HepG2 (cell line): ENCODE measurements at regions not wholly inside any gene's neighbourhood (a gene's known extent, or its start where the extent isn't known, plus 50 kb on each side); places are given as distances from the start of the nearest gene placed in this dataset.

Experiments used
- ATAC-seq: fragments of 200-7000 bp; cut with Tn5 transposase; 3 replicates; pipeline ENCODE4 v1.9.1; 2020; ENCODE audit warnings: mild to moderate bottlenecking, moderate library complexity
- BruUV-seq: library from RNA; stranded (reverse); fragments of 400-500 nt; replicated peaks from 2 replicates; lab custom pipeline; 2021; lab: Mats Ljungman, UMichigan
- CTCF ChIA-PET: fragments of 300-600 bp; formaldehyde crosslinking; extraction: SDS; loops from one replicate; lab custom pipeline; 2021; ENCODE audit warnings: low total read pairs, inconsistent platforms, low intra/inter-chr PET ratio; lab: Yijun Ruan, JAX
- POLR2A ChIA-PET: fragments of 350-600 bp; sonication (Branson Sonifier 250); formaldehyde crosslinking; loops from one replicate; lab custom pipeline; 2020; ENCODE audit warnings: antibody characterized with exemption, inconsistent platforms; lab: Yijun Ruan, JAX
- DNase-seq: peaks from one replicate; pipeline ENCODE4 v3.0.0-alpha.2; 2015; ENCODE audit warnings: low spot score
- FAIRE-seq: peaks from 3 replicates; lab custom pipeline; 2011; peaks lifted over from hg19 to GRCh38; lab: Jason Lieb, UNC
- H2AFZ ChIP-seq: one replicate; pipeline ENCODE4 v1.6.1; 2011; ENCODE audit warnings: low read length, inconsistent platforms
- H3K27ac ChIP-seq: fragments of 300-600 bp; 3 replicates; pipeline ENCODE4 v1.8.0; 2011; ENCODE audit warnings: mixed run types, mild to moderate bottlenecking, mixed read lengths, low read length, inconsistent platforms; ENCODE audit not compliant: insufficient read depth; ENCODE audit errors: extremely low read length
- H3K27me3 ChIP-seq, 2 experiments: fragments of 200-600 bp in 1 of 2; 2 replicates in 1 of 2; 3 replicates in 1 of 2; pipeline versions ENCODE4 v1.6.0 to v1.8.0; 2011; ENCODE audit warnings: low read length in 2 of 2, mild to moderate bottlenecking in 2 of 2, moderate library complexity in 2 of 2, inconsistent platforms in 1 of 2; ENCODE audit not compliant: insufficient read depth in 2 of 2, control insufficient read depth in 1 of 2
- H3K36me3 ChIP-seq, 2 experiments: fragments of 200-600 bp in 1 of 2; replicated peaks in 1 of 2; 2 replicates in 1 of 2; 3 replicates in 1 of 2; pipeline versions ENCODE4 v1.5.1 to v1.8.0; 2011; ENCODE audit warnings: low read length in 2 of 2, inconsistent platforms in 1 of 2; ENCODE audit not compliant: insufficient read depth in 2 of 2, control insufficient read depth in 1 of 2
- H3K4me1 ChIP-seq: 2 replicates; pipeline ENCODE4 v1.5.1; 2012; ENCODE audit warnings: low read length, inconsistent platforms; ENCODE audit not compliant: insufficient read depth
- H3K4me2 ChIP-seq: 2 replicates; pipeline ENCODE4 v1.6.0; 2011; ENCODE audit warnings: low read depth, low read length, inconsistent platforms
- H3K4me3 ChIP-seq, 3 experiments: fragments of 200-600 bp in 1 of 3; sonication (generic), shearing (Covaris generic) in 1 of 3; replicated peaks in 1 of 3; 2 replicates each; pipeline ENCODE4 v1.5.1; 2011 to 2016; ENCODE audit warnings: low read length in 3 of 3, inconsistent platforms in 2 of 3, low read depth in 2 of 3, mild to moderate bottlenecking in 2 of 3, control low read depth in 1 of 3, mixed read lengths in 1 of 3; ENCODE audit not compliant: insufficient read depth in 1 of 3
- H3K79me2 ChIP-seq: one replicate; pipeline ENCODE4 v1.6.1; 2011; ENCODE audit warnings: low read length, inconsistent platforms; ENCODE audit not compliant: insufficient read depth
- H3K9ac ChIP-seq: 2 replicates; pipeline ENCODE4 v1.6.0; 2011; ENCODE audit warnings: mild to moderate bottlenecking, low read depth, low read length, inconsistent platforms; ENCODE audit not compliant: insufficient read depth
- H3K9me3 ChIP-seq: 2 replicates; pipeline ENCODE4 v1.5.1; 2012; ENCODE audit warnings: mild to moderate bottlenecking, low read length
- H4K20me1 ChIP-seq: 2 replicates; pipeline ENCODE4 v1.6.0; 2011; ENCODE audit warnings: inconsistent platforms, mild to moderate bottlenecking, low read length, moderate library complexity; ENCODE audit not compliant: insufficient read depth
- AFF4 ChIP-seq: sonication (generic); formaldehyde crosslinking; IDR thresholded peaks from 2 replicates; pipeline ENCODE4 v1.4.0; 2020; ENCODE audit warnings: missing genetic modification reagents
- ATF4 ChIP-seq, 2 experiments: fragments of 450-650 bp in 1 of 2; sonication (generic) in 1 of 2; formaldehyde crosslinking; IDR thresholded peaks; 2 replicates each; pipeline versions ENCODE4 v1.5.0 to v1.8.0; 2020 to 2022; ENCODE audit warnings: mild to moderate bottlenecking in 1 of 2, missing genetic modification reagents in 1 of 2
- EEA1 ChIP-seq: sonication (generic); formaldehyde crosslinking; IDR thresholded peaks from 2 replicates; pipeline ENCODE4 v1.5.1; 2020; ENCODE audit warnings: mild to moderate bottlenecking, missing genetic modification reagents, borderline replicate concordance
- FOXA1 ChIP-seq, 2 experiments: fragments of 450-650 bp in 1 of 2; sonication (generic) in 1 of 2; formaldehyde crosslinking in 1 of 2; IDR thresholded peaks; 2 replicates each; pipeline versions ENCODE4 v1.4.0 to v1.6.1; 2016 to 2020; ENCODE audit warnings: missing genetic modification reagents in 1 of 2
- IKZF1 ChIP-seq: fragments of 450-650 bp; IDR thresholded peaks from 2 replicates; pipeline ENCODE4 v1.7.1; 2016
- KAT2B ChIP-seq: fragments of 150-350 bp; IDR thresholded peaks from 2 replicates; pipeline ENCODE4 v1.6.1; 2014; ENCODE audit warnings: low read depth, low read length, borderline replicate concordance
- THAP7 ChIP-seq: sonication (generic); formaldehyde crosslinking; IDR thresholded peaks from 2 replicates; pipeline ENCODE4 v1.8.1; 2023; ENCODE audit warnings: mild to moderate bottlenecking, missing genetic modification reagents
- ZBTB7B ChIP-seq: sonication (generic); formaldehyde crosslinking; IDR thresholded peaks from 2 replicates; pipeline ENCODE4 v1.4.0; 2020; ENCODE audit warnings: missing genetic modification reagents
- ZNF383 ChIP-seq: sonication (generic); formaldehyde crosslinking; IDR thresholded peaks from 2 replicates; pipeline ENCODE4 v1.4.0; 2020; ENCODE audit warnings: missing genetic modification reagents, mild to moderate bottlenecking, borderline replicate concordance
- ZNF446 ChIP-seq: sonication (generic); formaldehyde crosslinking; IDR thresholded peaks from 2 replicates; pipeline ENCODE4 v1.5.0; 2020; ENCODE audit warnings: mild to moderate bottlenecking, missing genetic modification reagents
- ZNF451 ChIP-seq: sonication (generic); formaldehyde crosslinking; IDR thresholded peaks from 2 replicates; pipeline ENCODE4 v1.5.0; 2020; ENCODE audit warnings: mild to moderate bottlenecking, missing genetic modification reagents
- ZNF468 ChIP-seq: sonication (generic); formaldehyde crosslinking; IDR thresholded peaks from 2 replicates; pipeline ENCODE4 v1.8.0; 2022; ENCODE audit warnings: mild to moderate bottlenecking, moderate library complexity, missing genetic modification reagents
- ZNF562 ChIP-seq: sonication (generic); formaldehyde crosslinking; IDR thresholded peaks from 2 replicates; pipeline ENCODE4 v1.8.0; 2022; ENCODE audit warnings: missing genetic modification reagents, borderline replicate concordance
- ZNF672 ChIP-seq: sonication (generic); formaldehyde crosslinking; IDR thresholded peaks from 2 replicates; pipeline ENCODE4 v1.8.1; 2022; ENCODE audit warnings: missing genetic modification reagents
- ZNF816 ChIP-seq: sonication (generic); formaldehyde crosslinking; IDR thresholded peaks from 2 replicates; pipeline ENCODE4 v1.8.0; 2022; ENCODE audit warnings: missing genetic modification reagents, mild to moderate bottlenecking, borderline replicate concordance
- ZNF83 ChIP-seq: sonication (generic); formaldehyde crosslinking; IDR thresholded peaks from 2 replicates; pipeline ENCODE4 v1.4.0; 2020; ENCODE audit warnings: missing genetic modification reagents, mild to moderate bottlenecking, borderline replicate concordance
- ZSCAN21 ChIP-seq: sonication (generic); formaldehyde crosslinking; IDR thresholded peaks from 2 replicates; pipeline ENCODE4 v1.8.0; 2022; ENCODE audit warnings: mild to moderate bottlenecking, missing genetic modification reagents, moderate library complexity, borderline replicate concordance
- WGBS: methylation state at CpG from one replicate; pipeline ENCODE4 v1.1.6; 2017; ENCODE audit warnings: low lambda C conversion rate; 5-methylcytosine and 5-hydroxymethylcytosine counted together
- in situ Hi-C: cut with HindIII; loops from 2 replicates; pipeline ENCODE4 v1.10.0; 2017; ENCODE audit warnings: low pct_unique_long_range_greater_than_20kb; ENCODE audit not compliant: extremely low pct_ligation_motif_present
- intact Hi-C: fragments of 100-400 bp; cut with micrococcal nuclease; formaldehyde crosslinking; loops from one replicate; pipeline ENCODE4 v1.10.0; 2022; ENCODE audit not compliant: unreplicated experiment

GRCh38 chr3:101170062-101170771 lies 150.2 kb downstream of the IMPG2 start:
- H3K27me3 ChIP-seq: no peaks in the 10 kb centered on the region
- 8% methylated on average over 5 of the region's 8 CpGs for WGBS
- intact Hi-C loops (no loop called here), in situ Hi-C loops (no loop called here)
- no peaks in the 10 kb centered on the region for H4K20me1 ChIP-seq
- H3K79me2 ChIP-seq: no peaks in the 10 kb centered on the region
- H3K27ac ChIP-seq: no peak overlapping the region
- no peaks in the 10 kb centered on the region for H3K4me1 ChIP-seq
- no peaks in the 10 kb centered on the region for H3K36me3 ChIP-seq
- no peak for FAIRE-seq
- no peak overlapping the region for H3K4me2 ChIP-seq
- H3K4me3 ChIP-seq: no peak overlapping the region
- no peak overlapping the region for H2AFZ ChIP-seq
- ATAC-seq: no peak
- DNase-seq: no peak
- POLR2A ChIA-PET: no interaction called here
- TF ChIP-seq ZNF816 (CRISPR knock-in tag) (no peak), EEA1 (no peak), ZNF451 (CRISPR knock-in tag) (no peak), ZNF446 (no peak), ZSCAN21 (CRISPR knock-in tag) (no peak), ZNF468 (CRISPR knock-in tag) (no peak), ZNF672 (CRISPR knock-in tag) (no peak), AFF4 (CRISPR knock-in tag) (no peak), KAT2B (no peak), ZNF383 (CRISPR knock-in tag) (no peak), ZNF83 (CRISPR knock-in tag) (no peak), IKZF1 (no peak), ZNF562 (CRISPR knock-in tag) (no peak), THAP7 (CRISPR knock-in tag) (no peak), ZBTB7B (no peak), FOXA1 (IDR thresholded peaks at IDR 0.05) (no peak), FOXA1 (CRISPR knock-in tag; IDR thresholded peaks at IDR 0.05) (no peak), ATF4 (CRISPR knock-in tag; IDR thresholded peaks at IDR 0.05) (no peak)
- no TSS peak for BruUV-seq
- no peak overlapping the region for H3K9ac ChIP-seq
- no peaks in the 10 kb centered on the region for H3K9me3 ChIP-seq
- CTCF ChIA-PET: no interaction called here
